ENCODE measurements at regions not wholly inside any gene's neighbourhood (a gene's known extent, or its start where the extent isn't known, plus 50 kb on each side); places are given as distances from the start of the nearest gene placed in this dataset.

- no peaks in the 10 kb centered on the region for H3K4me1 Mint-ChIP-seq
- H3K4me3 Mint-ChIP-seq, result no peak overlapping the region
- no peaks in the 10 kb centered on the region for H3K9me3 Mint-ChIP-seq
- no peaks in the 10 kb centered on the region for H3K27me3 Mint-ChIP-seq (ENCODE audit: low read depth)
- TF ChIP-seq, protein P1, sequence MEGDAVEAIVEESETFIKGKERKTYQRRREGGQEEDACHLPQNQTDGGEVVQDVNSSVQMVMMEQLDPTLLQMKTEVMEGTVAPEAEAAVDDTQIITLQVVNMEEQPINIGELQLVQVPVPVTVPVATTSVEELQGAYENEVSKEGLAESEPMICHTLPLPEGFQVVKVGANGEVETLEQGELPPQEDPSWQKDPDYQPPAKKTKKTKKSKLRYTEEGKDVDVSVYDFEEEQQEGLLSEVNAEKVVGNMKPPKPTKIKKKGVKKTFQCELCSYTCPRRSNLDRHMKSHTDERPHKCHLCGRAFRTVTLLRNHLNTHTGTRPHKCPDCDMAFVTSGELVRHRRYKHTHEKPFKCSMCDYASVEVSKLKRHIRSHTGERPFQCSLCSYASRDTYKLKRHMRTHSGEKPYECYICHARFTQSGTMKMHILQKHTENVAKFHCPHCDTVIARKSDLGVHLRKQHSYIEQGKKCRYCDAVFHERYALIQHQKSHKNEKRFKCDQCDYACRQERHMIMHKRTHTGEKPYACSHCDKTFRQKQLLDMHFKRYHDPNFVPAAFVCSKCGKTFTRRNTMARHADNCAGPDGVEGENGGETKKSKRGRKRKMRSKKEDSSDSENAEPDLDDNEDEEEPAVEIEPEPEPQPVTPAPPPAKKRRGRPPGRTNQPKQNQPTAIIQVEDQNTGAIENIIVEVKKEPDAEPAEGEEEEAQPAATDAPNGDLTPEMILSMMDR (conservative IDR thresholded peaks at IDR 0.05), result no peak
- H3K27ac Mint-ChIP-seq (ENCODE audit: unreplicated experiment), result no peak overlapping the region
- no peak for DNase-seq (ENCODE audit: low read depth, low spot score)
- H3K36me3 Mint-ChIP-seq (ENCODE audit: low read depth), result no peaks in the 10 kb centered on the region
Observed at GRCh38 chr2:24432735-24433134, 58.3 kb upstream of the NCOA1 start.

- no peaks in the 10 kb centered on the region for H3K27me3 Mint-ChIP-seq (ENCODE audit: low read depth)
- no peak for DNase-seq (ENCODE audit: low read depth, low spot score)
- no peaks in the 10 kb centered on the region for H3K4me1 Mint-ChIP-seq
- no peaks in the 10 kb centered on the region for H3K9me3 Mint-ChIP-seq
- no peak overlapping the region for H3K4me3 Mint-ChIP-seq
- no peak overlapping the region for H3K27ac Mint-ChIP-seq (ENCODE audit: unreplicated experiment)
- TF ChIP-seq, protein P1 (conservative IDR thresholded peaks at IDR 0.05), result no peak
- H3K36me3 Mint-ChIP-seq (ENCODE audit: low read depth), result no peaks in the 10 kb centered on the region
Observed at GRCh38 chr2:24432121-24432520, 58.9 kb upstream of the NCOA1 start.

GRCh38 chr2:24429197-24430074 lies 61.6 kb upstream of the NCOA1 start:
- Mint-ChIP-seq H3K4me3 (no peak overlapping the region), H3K27me3 (ENCODE audit: low read depth) (no peaks in the 10 kb centered on the region), H3K36me3 (ENCODE audit: low read depth) (no peaks in the 10 kb centered on the region), H3K9me3 (no peaks in the 10 kb centered on the region), H3K27ac (ENCODE audit: unreplicated experiment) (no peak overlapping the region), H3K4me1 (no peaks in the 10 kb centered on the region)
- no peak for DNase-seq (ENCODE audit: low read depth, low spot score)
- TF ChIP-seq, protein P1 (conservative IDR thresholded peaks at IDR 0.05), result no peak

GRCh38 chr2:24424387-24424786 lies 64.1 kb upstream of the ITSN2 start:
- no peak overlapping the region for H3K4me3 Mint-ChIP-seq
- H3K4me1 Mint-ChIP-seq, result no peaks in the 10 kb centered on the region
- no peaks in the 10 kb centered on the region for H3K36me3 Mint-ChIP-seq (ENCODE audit: low read depth)

GRCh38 chr2:24423095-24423494 lies 62.8 kb upstream of the ITSN2 start:
- Mint-ChIP-seq H3K4me3 (no peak overlapping the region), H3K27me3 (ENCODE audit: low read depth) (no peaks in the 10 kb centered on the region), H3K9me3 (peaks cover 2% of the 10 kb centered on the region), H3K27ac (ENCODE audit: unreplicated experiment) (no peak overlapping the region), H3K4me1 (no peaks in the 10 kb centered on the region), H3K36me3 (ENCODE audit: low read depth) (no peaks in the 10 kb centered on the region)
- DNase-seq (ENCODE audit: low read depth, low spot score), result no peak
- TF ChIP-seq, protein P1 (conservative IDR thresholded peaks at IDR 0.05), result no peak

More at GRCh38 chr2:24424387-24424786, 64.1 kb upstream of the ITSN2 start:
- Mint-ChIP-seq H3K27ac (ENCODE audit: unreplicated experiment) (no peak overlapping the region), H3K27me3 (ENCODE audit: low read depth) (no peaks in the 10 kb centered on the region), H3K9me3 (peaks cover 2% of the 10 kb centered on the region)
- TF ChIP-seq, protein P1 (conservative IDR thresholded peaks at IDR 0.05), result no peak
- no peak for DNase-seq (ENCODE audit: low read depth, low spot score)

Measured in neural crest cell (in vitro differentiated cells).